ENCODE measurements at regions not wholly inside any gene's neighbourhood (a gene's known extent, or its start where the extent isn't known, plus 50 kb on each side); places are given as distances from the start of the nearest gene placed in this dataset.

- Mint-ChIP-seq H3K36me3 (no peaks in the 10 kb centered on the region), H3K9me3 (no peaks in the 10 kb centered on the region), H3K27ac (no peak overlapping the region), H3K4me3 (no peak overlapping the region), H3K4me1 (ENCODE audit: unreplicated experiment) (no peaks in the 10 kb centered on the region), H3K27me3 (no peaks in the 10 kb centered on the region)
- TF ChIP-seq CTCF (conservative IDR thresholded peaks at IDR 0.05): no peak
- DNase-seq (ENCODE audit: extremely low spot score, unreplicated experiment): no peak
These were observed 91.2 kb upstream of the TSHZ2 start for GRCh38 chr20:52880997-52881396.

GRCh38 chr20:52880259-52880658 lies 91.9 kb upstream of the TSHZ2 start:
- no peak for TF ChIP-seq CTCF (conservative IDR thresholded peaks at IDR 0.05)

GRCh38 chr20:52874241-52874640 lies 97.9 kb upstream of the TSHZ2 start:
- H3K9me3 Mint-ChIP-seq: peaks cover under 1% of the 10 kb centered on the region
- peaks cover 3% of the 10 kb centered on the region for H3K27me3 Mint-ChIP-seq
- H3K27ac Mint-ChIP-seq: no peak overlapping the region
- no peak for TF ChIP-seq CTCF (conservative IDR thresholded peaks at IDR 0.05)
- DNase-seq (ENCODE audit: extremely low spot score, unreplicated experiment): no peak
- H3K36me3 Mint-ChIP-seq: no peaks in the 10 kb centered on the region
- no peaks in the 10 kb centered on the region for H3K4me1 Mint-ChIP-seq (ENCODE audit: unreplicated experiment)
- H3K4me3 Mint-ChIP-seq: no peak overlapping the region

More at GRCh38 chr20:52880259-52880658, 91.9 kb upstream of the TSHZ2 start:
- H3K9me3 Mint-ChIP-seq: no peaks in the 10 kb centered on the region
- H3K4me1 Mint-ChIP-seq (ENCODE audit: unreplicated experiment): no peaks in the 10 kb centered on the region
- no peak overlapping the region for H3K27ac Mint-ChIP-seq
- H3K4me3 Mint-ChIP-seq: no peak overlapping the region
- H3K36me3 Mint-ChIP-seq: no peaks in the 10 kb centered on the region
- DNase-seq (ENCODE audit: extremely low spot score, unreplicated experiment): no peak
- H3K27me3 Mint-ChIP-seq: no peaks in the 10 kb centered on the region

- H3K4me3 Mint-ChIP-seq: no peak overlapping the region
- peaks cover 6% of the 10 kb centered on the region for H3K27me3 Mint-ChIP-seq
- DNase-seq (ENCODE audit: extremely low spot score, unreplicated experiment): no peak
- no peaks in the 10 kb centered on the region for H3K36me3 Mint-ChIP-seq
- no peak for TF ChIP-seq CTCF (conservative IDR thresholded peaks at IDR 0.05)
- H3K27ac Mint-ChIP-seq: no peak overlapping the region
- peaks cover under 1% of the 10 kb centered on the region for H3K4me1 Mint-ChIP-seq (ENCODE audit: unreplicated experiment)
- peaks cover 5% of the 10 kb centered on the region for H3K9me3 Mint-ChIP-seq
These were observed 102.3 kb upstream of the TSHZ2 start for GRCh38 chr20:52869698-52870501.

GRCh38 chr20:52869276-52869675 lies 102.9 kb upstream of the TSHZ2 start:
- no peak for DNase-seq (ENCODE audit: extremely low spot score, unreplicated experiment)
- peaks cover 6% of the 10 kb centered on the region for H3K27me3 Mint-ChIP-seq
- no peak overlapping the region for H3K27ac Mint-ChIP-seq
- no peaks in the 10 kb centered on the region for H3K36me3 Mint-ChIP-seq
- H3K4me3 Mint-ChIP-seq: no peak overlapping the region
- H3K4me1 Mint-ChIP-seq (ENCODE audit: unreplicated experiment): peaks cover 7% of the 10 kb centered on the region
- peaks cover 5% of the 10 kb centered on the region for H3K9me3 Mint-ChIP-seq
- TF ChIP-seq CTCF (conservative IDR thresholded peaks at IDR 0.05): no peak

Measured in type B pancreatic cell (in vitro differentiated cells).